H54 (cell line): ENCODE measurements at regions not wholly inside any gene's neighbourhood (a gene's known extent, or its start where the extent isn't known, plus 50 kb on each side); places are given as distances from the start of the nearest gene placed in this dataset.
A peak's percentile ranks its signal among the peaks of the same experiment; 100 is the strongest.

Source experiments
- DNase-seq: peaks from one replicate; pipeline ENCODE4 v3.0.0; 2011; ENCODE audit warnings: low spot score, mixed read lengths; ENCODE audit not compliant: insufficient read length
- FAIRE-seq: peaks from 3 replicates; lab custom pipeline; 2011; peaks lifted over from hg19 to GRCh38; lab: Jason Lieb, UNC
- POLR2A ChIP-seq: IDR thresholded peaks from 2 replicates; pipeline ENCODE4 v1.6.1; 2011; ENCODE audit warnings: low read depth, mild to moderate bottlenecking, low read length

- no peak for DNase-seq
- no peak for FAIRE-seq
Measured at GRCh38 chr6:14723535-14724086, 522.3 kb upstream of the JARID2 start.

GRCh38 chr6:14724549-14724948 is 521.3 kb upstream of the JARID2 start:
- no peak for DNase-seq
- no peak for FAIRE-seq
- no peak for TF ChIP-seq POLR2A

More at GRCh38 chr6:14723535-14724086, 522.3 kb upstream of the JARID2 start:
- no peak for TF ChIP-seq POLR2A

GRCh38 chr6:14726816-14727493 is 518.9 kb upstream of the JARID2 start:
- TF ChIP-seq POLR2A: no peak
- DNase-seq (no peak), FAIRE-seq (no peak)

- no peak for TF ChIP-seq POLR2A
- no peak for FAIRE-seq
- no peak for DNase-seq
Measured at GRCh38 chr6:14727494-14728395, 518.1 kb upstream of the JARID2 start.

- TF ChIP-seq POLR2A: no peak
- DNase-seq (no peak), FAIRE-seq (no peak)
Measured at GRCh38 chr6:14728396-14729024, 517.4 kb upstream of the JARID2 start.

GRCh38 chr6:14729129-14729871 is 516.6 kb upstream of the JARID2 start:
- FAIRE-seq (no peak), DNase-seq (no peak)
- no peak for TF ChIP-seq POLR2A

GRCh38 chr6:14730654-14731053 is 515.2 kb upstream of the JARID2 start:
- TF ChIP-seq POLR2A: no peak
- FAIRE-seq (no peak), DNase-seq (no peak)

- no peak for FAIRE-seq
- DNase-seq: no peak
- TF ChIP-seq POLR2A: no peak
Measured at GRCh38 chr6:14731611-14732010, 514.3 kb upstream of the JARID2 start.

- no peak for FAIRE-seq
- DNase-seq: no peak
Measured at GRCh38 chr6:14732226-14732843, 513.5 kb upstream of the JARID2 start.

GRCh38 chr6:14732844-14733757 is 512.8 kb upstream of the JARID2 start:
- DNase-seq (peak; percentile 59), FAIRE-seq (no peak)
- TF ChIP-seq POLR2A: no peak

More at GRCh38 chr6:14732226-14732843, 513.5 kb upstream of the JARID2 start:
- TF ChIP-seq POLR2A: no peak

- DNase-seq (no peak), FAIRE-seq (no peak)
- no peak for TF ChIP-seq POLR2A
Measured at GRCh38 chr6:14734052-14734415, 511.8 kb upstream of the JARID2 start.
